K562 (cell line): ENCODE measurements at regions not wholly inside any gene's neighbourhood (a gene's known extent, or its start where the extent isn't known, plus 50 kb on each side); places are given as distances from the start of the nearest gene placed in this dataset.

ENCODE experiments used
- ATAC-seq: fragments of 200-7000 bp; cut with Tn5 transposase; 3 replicates; pipeline ENCODE4 v1.9.1; 2020; ENCODE audit warnings: moderate library complexity
- BruUV-seq: library from RNA; stranded (reverse); fragments of 400-500 nt; replicated peaks from 2 replicates; lab custom pipeline; 2021; lab: Mats Ljungman, UMichigan
- CTCF ChIA-PET: fragments of 300-600 bp; formaldehyde crosslinking; extraction: SDS; loops from one replicate; lab custom pipeline; 2021; ENCODE audit warnings: low intra/inter-chr PET ratio; lab: Yijun Ruan, JAX
- POLR2A ChIA-PET: fragments of 300-600, 350-650 bp; sonication (Branson Sonifier 250); formaldehyde crosslinking; extraction: SDS; loops from one replicate; lab custom pipeline; 2021; ENCODE audit warnings: antibody characterized with exemption, inconsistent platforms; lab: Yijun Ruan, JAX
- DNase-seq, 4 experiments: peaks; one replicate each; pipeline versions ENCODE4 v3.0.0 to v3.0.0-alpha.2; 2011 to 2018; ENCODE audit warnings: low spot score in 3 of 4, mixed read lengths in 3 of 4; ENCODE audit errors: extremely low read depth in 1 of 4
- FAIRE-seq: peaks from 2 replicates; lab custom pipeline; 2011; peaks lifted over from hg19 to GRCh38; lab: Jason Lieb, UNC
- H2AFZ ChIP-seq: 2 replicates; pipeline ENCODE4 v1.6.0; 2011; ENCODE audit warnings: low read depth, low read length, control low read depth, inconsistent platforms
- H3K27ac ChIP-seq: fragments of 200-600 bp; 3 replicates; pipeline ENCODE4 v1.8.0; 2011; ENCODE audit warnings: low read depth, mild to moderate bottlenecking, control low read depth, inconsistent platforms, low read length, moderate library complexity, mixed read lengths; ENCODE audit errors: extremely low read depth
- H3K27me3 ChIP-seq, 2 experiments: fragments of 300-600 bp in 1 of 2; 2 replicates in 1 of 2; 3 replicates in 1 of 2; pipeline versions ENCODE4 v1.6.0 to v1.8.0; 2011; ENCODE audit warnings: inconsistent platforms in 2 of 2, low read length in 2 of 2, mild to moderate bottlenecking in 1 of 2, mixed read lengths in 1 of 2, moderate library complexity in 1 of 2; ENCODE audit not compliant: control insufficient read depth in 2 of 2, insufficient read depth in 2 of 2
- H3K36me3 ChIP-seq: fragments of 300-600 bp; 3 replicates; pipeline ENCODE4 v1.8.0; 2011; ENCODE audit warnings: mild to moderate bottlenecking, low read length, inconsistent platforms; ENCODE audit not compliant: control insufficient read depth, insufficient read depth
- H3K4me1 ChIP-seq, 2 experiments: fragments of 200-600 bp in 1 of 2; replicated peaks in 1 of 2; 2 replicates in 1 of 2; 3 replicates in 1 of 2; pipeline versions ENCODE4 v1.5.1 to v1.8.0; 2011; ENCODE audit warnings: inconsistent platforms in 2 of 2, low read length in 2 of 2, mild to moderate bottlenecking in 1 of 2, mixed read lengths in 1 of 2, moderate library complexity in 1 of 2; ENCODE audit not compliant: control insufficient read depth in 2 of 2, insufficient read depth in 2 of 2
- H3K4me2 ChIP-seq: 2 replicates; pipeline ENCODE4 v1.6.1; 2011; ENCODE audit warnings: low read length, control low read depth, inconsistent platforms, mixed read lengths; ENCODE audit not compliant: insufficient read depth
- H3K4me3 ChIP-seq: fragments of 200-600 bp; sonication (generic), shearing (Covaris generic); 2 replicates; pipeline ENCODE4 v1.5.1; 2016; ENCODE audit warnings: control low read depth, inconsistent platforms
- H3K79me2 ChIP-seq: fragments of 200-600 bp; 3 replicates; pipeline ENCODE4 v1.8.0; 2011; ENCODE audit warnings: low read length, inconsistent platforms; ENCODE audit not compliant: control insufficient read depth, insufficient read depth
- H3K9ac ChIP-seq, 2 experiments: 2 replicates each; pipeline versions ENCODE4 v1.6.0 to v1.6.1; 2011; ENCODE audit warnings: low read depth in 2 of 2, low read length in 2 of 2, control low read depth in 1 of 2, inconsistent platforms in 1 of 2, mild to moderate bottlenecking in 1 of 2, mixed read lengths in 1 of 2; ENCODE audit not compliant: insufficient read depth in 1 of 2
- H3K9me1 ChIP-seq: one replicate; pipeline ENCODE4 v1.6.0; 2011; ENCODE audit warnings: inconsistent platforms, mild to moderate bottlenecking, low read length, moderate library complexity; ENCODE audit not compliant: control insufficient read depth, insufficient read depth
- H3K9me3 ChIP-seq: replicated peaks from 2 replicates; pipeline ENCODE4 v1.5.1; 2011; ENCODE audit warnings: low read depth, low read length, inconsistent platforms; ENCODE audit not compliant: control insufficient read depth, insufficient read depth
- H4K20me1 ChIP-seq: replicated peaks from 2 replicates; pipeline ENCODE4 v1.6.1; 2011; ENCODE audit warnings: low read length, inconsistent platforms, mixed read lengths; ENCODE audit not compliant: control insufficient read depth, insufficient read depth
- ADNP ChIP-seq: fragments of 200-800 bp; sonication (Bioruptor generic); IDR thresholded peaks from 2 replicates; pipeline ENCODE4 v1.6.1; 2016; ENCODE audit warnings: missing genetic modification characterization, missing compliant biosample characterization
- CHD1 ChIP-seq: fragments of 200-600 bp; sonication (generic); IDR thresholded peaks from one replicate; pipeline ENCODE4 v1.6.1; 2012; ENCODE audit warnings: mild to moderate bottlenecking, moderate library complexity, low read length, inconsistent platforms
- EHMT2 ChIP-seq: fragments of 450-650 bp; IDR thresholded peaks from 2 replicates; pipeline ENCODE4 v1.6.1; 2018; ENCODE audit warnings: antibody characterized with exemption
- ETV6 ChIP-seq, 3 experiments: fragments of 150-350 bp in 1 of 3; sonication (generic) in 1 of 3; formaldehyde crosslinking in 1 of 3; IDR thresholded peaks; 2 replicates each; pipeline versions ENCODE4 v1.6.1 to v1.8.0; 2014 to 2022; ENCODE audit warnings: borderline replicate concordance in 2 of 3, low read depth in 2 of 3, antibody characterized with exemption in 1 of 3, low read length in 1 of 3, mild to moderate bottlenecking in 1 of 3, missing genetic modification reagents in 1 of 3
- GTF2F1 ChIP-seq: IDR thresholded peaks from 2 replicates; pipeline ENCODE4 v1.6.1; 2011; ENCODE audit warnings: low read depth, low read length, improper control_type of control experiment
- LEF1 ChIP-seq: fragments of 450-650 bp; IDR thresholded peaks from 2 replicates; pipeline ENCODE4 v1.6.1; 2016; ENCODE audit warnings: mild to moderate bottlenecking
- MTA2 ChIP-seq: fragments of 450-650 bp; IDR thresholded peaks from 2 replicates; pipeline ENCODE4 v1.6.1; 2016; ENCODE audit warnings: low read depth
- RBM22 ChIP-seq: fragments of 200-400 bp; formaldehyde crosslinking; IDR thresholded peaks from 2 replicates; pipeline ENCODE4 v1.6.1; 2018; ENCODE audit warnings: low read length, low read depth; ENCODE audit not compliant: poor library complexity, severe bottlenecking
- RUNX1 ChIP-seq: sonication (generic); IDR thresholded peaks from 2 replicates; pipeline ENCODE4 v1.6.1; 2016; ENCODE audit warnings: antibody characterized with exemption, low read depth
- SAFB ChIP-seq: fragments of 200-400 bp; formaldehyde crosslinking; IDR thresholded peaks from 2 replicates; pipeline ENCODE4 v1.6.1; 2017; ENCODE audit warnings: low read depth, low read length, borderline replicate concordance
- SRSF1 ChIP-seq: fragments of 200-400 bp; formaldehyde crosslinking; IDR thresholded peaks from 2 replicates; pipeline ENCODE4 v1.6.1; 2017; ENCODE audit warnings: mild to moderate bottlenecking, low read depth, low read length, moderate library complexity
- TAF7 ChIP-seq: fragments of 450-650 bp; IDR thresholded peaks from 2 replicates; pipeline ENCODE4 v1.6.1; 2016; ENCODE audit warnings: missing genetic modification characterization, missing compliant biosample characterization
- TAL1 ChIP-seq: fragments of 450-650 bp; IDR thresholded peaks from 2 replicates; pipeline ENCODE4 v1.6.1; 2016; ENCODE audit warnings: mild to moderate bottlenecking
- ZNF324 ChIP-seq: fragments of 250-450 bp; sonication (Bioruptor Pico); IDR thresholded peaks from 2 replicates; pipeline ENCODE4 v1.4.0; 2020; ENCODE audit warnings: mild to moderate bottlenecking
- ZNF551 ChIP-seq: fragments of 250-450 bp; sonication (Bioruptor Pico); IDR thresholded peaks from 2 replicates; pipeline ENCODE4 v1.5.0; 2021; ENCODE audit warnings: mild to moderate bottlenecking, moderate library complexity
- ZNF584 ChIP-seq: fragments of 200-800 bp; sonication (Bioruptor generic); IDR thresholded peaks from 2 replicates; pipeline ENCODE4 v1.6.1; 2016; ENCODE audit warnings: low read depth, mild to moderate bottlenecking, missing genetic modification characterization, missing compliant biosample characterization
- ZNF77 ChIP-seq: fragments of 250-450 bp; sonication (Bioruptor Pico); IDR thresholded peaks from 2 replicates; pipeline ENCODE4 v1.5.0; 2020
- ZZZ3 ChIP-seq: fragments of 450-650 bp; IDR thresholded peaks from 2 replicates; pipeline ENCODE4 v1.6.1; 2016; ENCODE audit warnings: antibody characterized with exemption, mild to moderate bottlenecking, moderate library complexity
- WGBS: fragments of 100-300 bp; shearing (Covaris generic); methylation state at CpG from one replicate; pipeline ENCODE4 v1.1.6; 2016; ENCODE audit warnings: low coverage, mixed read lengths; ENCODE audit not compliant: insufficient coverage; ENCODE audit errors: missing lambda C conversion rate; 5-methylcytosine and 5-hydroxymethylcytosine counted together
- in situ Hi-C: fragments of 300-500 bp; cut with MboI; formaldehyde crosslinking; loops from 4 replicates; pipeline ENCODE4 v1.15.0; 2018; ENCODE audit warnings: inconsistent platforms, mixed read lengths
- intact Hi-C: fragments of 100-400 bp; cut with micrococcal nuclease; formaldehyde crosslinking; loops from 2 replicates; pipeline ENCODE4 v1.14.2; 2022

DNA sequence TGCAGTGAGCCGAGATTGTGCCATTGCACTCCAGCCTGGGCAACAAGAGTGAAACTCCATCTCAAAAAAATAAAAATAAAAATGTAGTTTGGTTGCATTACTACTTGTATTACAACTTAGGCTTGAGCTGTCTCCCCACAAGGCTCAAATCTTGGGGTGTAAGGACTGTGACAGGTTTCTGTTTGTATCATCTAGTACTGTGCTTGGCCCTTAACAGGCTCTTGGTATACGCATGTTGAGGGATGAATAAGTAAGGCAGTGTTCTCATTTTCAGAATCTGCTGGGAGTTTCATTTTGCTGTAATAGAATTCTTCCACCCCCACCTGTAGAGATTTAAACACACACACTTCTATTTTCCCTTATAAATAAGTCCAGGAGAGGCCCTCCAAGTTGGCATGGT, 289.4 kb upstream of the EEF2KMT start:
- no peak for DNase-seq
- no TSS peak for BruUV-seq

DNA sequence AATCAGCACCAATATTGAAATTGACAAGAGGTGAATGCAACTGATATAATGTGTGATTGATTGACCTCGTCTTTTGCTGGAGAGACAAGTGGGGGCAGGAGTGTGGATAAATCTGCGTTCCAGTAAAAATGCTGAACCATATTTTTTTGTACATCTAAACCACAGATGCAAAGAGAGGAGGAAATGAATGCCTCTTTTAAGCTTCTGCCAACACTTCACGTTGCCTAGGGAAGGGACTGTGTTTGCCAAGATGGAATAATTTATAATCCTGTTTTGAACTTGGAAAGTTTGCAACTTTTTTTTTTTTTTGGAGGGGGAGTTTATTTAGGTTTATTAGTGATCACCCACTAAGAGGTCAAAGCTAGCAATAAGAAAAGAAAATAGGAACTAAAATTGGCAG, 288.2 kb upstream of the EEF2KMT start:
- intact Hi-C loops: no loop called here
- ATAC-seq (no peak), DNase-seq (no peak), FAIRE-seq (no peak)
- Histone ChIP-seq H3K4me1 (no peaks in the 10 kb centered on the region), H4K20me1 (no peaks in the 10 kb centered on the region; the same call in 1 of the 2 replicates), H3K27me3 (peaks cover 2 to 5% of the 10 kb centered on the region in 2 experiments; a peak in 2 of 5 replicates), H3K27ac (no peak overlapping the region), H3K9me1 (no peaks in the 10 kb centered on the region), H3K4me2 (no peak overlapping the region), H3K36me3 (no peaks in the 10 kb centered on the region), H3K79me2 (no peaks in the 10 kb centered on the region), H3K9me3 (no peaks in the 10 kb centered on the region), H3K9ac (no peak overlapping the region), H3K4me3 (no peak overlapping the region), H2AFZ (no peak overlapping the region)
- POLR2A ChIA-PET: interaction anchor here (0.6 kb wide), 2 partner anchors 13 to 663 kb away, joined by 3 to 4 read pairs; no protein-coding TSS in a partner anchor
- 0% methylated on average over 3 of the region's 3 CpGs for WGBS
- in situ Hi-C loops: no loop called here
- TF ChIP-seq EHMT2 (no peak), GTF2F1 (no peak), RUNX1 (no peak)
- CTCF ChIA-PET: no interaction called here
- BruUV-seq: no TSS peak

More for the DNA sequence above, 289.4 kb upstream of the EEF2KMT start:
- TF ChIP-seq LEF1 (no peak), ADNP (tag) (no peak), ZNF324 (CRISPR knock-in tag) (no peak), MTA2 (no peak), TAL1 (no peak), ZZZ3 (no peak), ETV6 (IDR thresholded peaks at IDR 0.05; ENCODE audit: borderline replicate concordance in 1 of 2, low read depth in 2 of 2, low read length in 1 of 2) (no peak), ETV6 (CRISPR knock-in tag; IDR thresholded peaks at IDR 0.05; ENCODE audit: borderline replicate concordance) (no peak), TAF7 (tag) (no peak), ZNF584 (CRISPR knock-in tag) (no peak), ZNF551 (CRISPR knock-in tag) (no peak), CHD1 (no peak), SAFB (no peak), RBM22 (no peak), SRSF1 (no peak), ZNF77 (no peak)
- Histone ChIP-seq H3K27me3 (peaks cover 2 to 5% of the 10 kb centered on the region in 2 experiments; a peak in 2 of 5 replicates), H3K4me1 (no peaks in the 10 kb centered on the region), H3K4me2 (no peak overlapping the region), H3K9me1 (no peaks in the 10 kb centered on the region), H4K20me1 (no peaks in the 10 kb centered on the region; the same call in 1 of the 2 replicates), H3K79me2 (no peaks in the 10 kb centered on the region), H3K27ac (no peak overlapping the region), H3K4me3 (no peak overlapping the region), H3K9me3 (no peaks in the 10 kb centered on the region), H3K9ac (no peak overlapping the region), H2AFZ (no peak overlapping the region), H3K36me3 (no peaks in the 10 kb centered on the region)
- 6% methylated on average over 2 of the region's 2 CpGs for WGBS
- in situ Hi-C loops: no loop called here
- POLR2A ChIA-PET: no interaction called here
- ATAC-seq (no peak), FAIRE-seq (no peak)
- CTCF ChIA-PET: no interaction called here
- intact Hi-C loops: no loop called here
